Type B pancreatic cell (in vitro differentiated cells): ENCODE measurements at regions not wholly inside any gene's neighbourhood (a gene's known extent, or its start where the extent isn't known, plus 50 kb on each side); places are given as distances from the start of the nearest gene placed in this dataset.

Experiments used
- DNase-seq: peaks from one replicate; pipeline ENCODE4 v3.0.0; 2021; ENCODE audit warnings: mixed read lengths; ENCODE audit not compliant: unreplicated experiment; ENCODE audit errors: extremely low spot score
- H3K27ac Mint-ChIP-seq: 2 replicates; pipeline ENCODE4 v1.8.0; 2021; ENCODE audit warnings: mild to moderate bottlenecking, mixed read lengths
- H3K27me3 Mint-ChIP-seq: 2 replicates; pipeline ENCODE4 v1.8.0; 2021; ENCODE audit warnings: mixed read lengths
- H3K36me3 Mint-ChIP-seq: 2 replicates; pipeline ENCODE4 v1.8.0; 2021; ENCODE audit warnings: mixed read lengths
- H3K4me1 Mint-ChIP-seq: one replicate; pipeline ENCODE4 v1.8.0; 2021; ENCODE audit warnings: mixed read lengths; ENCODE audit not compliant: unreplicated experiment
- H3K4me3 Mint-ChIP-seq: 2 replicates; pipeline ENCODE4 v1.8.0; 2021; ENCODE audit warnings: mild to moderate bottlenecking, mixed read lengths
- H3K9me3 Mint-ChIP-seq: 2 replicates; pipeline ENCODE4 v1.8.0; 2021; ENCODE audit warnings: mixed read lengths
- TF ChIP-seq, protein P1 (sequence below): fragments of 200-600 bp; sonication (generic); conservative IDR thresholded peaks from 2 replicates; pipeline ENCODE4 v1.5.0; 2021; ENCODE audit warnings: antibody characterized with exemption, mild to moderate bottlenecking

DNA sequence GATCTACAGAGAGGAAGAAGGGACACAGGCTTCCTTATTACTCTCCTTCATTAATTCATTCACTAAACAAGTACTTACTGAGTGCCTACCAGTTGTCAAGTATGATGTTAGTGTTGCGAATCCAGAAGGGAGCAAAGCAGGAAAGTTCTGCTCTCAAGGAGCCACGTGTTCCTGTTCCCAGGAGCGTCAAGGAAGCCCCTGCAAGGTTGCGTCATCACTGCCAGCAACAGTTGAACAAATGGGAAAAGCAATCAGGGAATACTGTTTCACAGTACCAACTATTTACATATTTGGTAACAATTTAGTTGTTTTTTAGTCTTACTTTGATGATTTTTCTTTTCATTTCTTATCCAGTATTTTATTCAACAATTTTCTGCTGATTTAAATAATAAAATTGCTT, 310.0 kb downstream of the FOXA2 start:
- H3K9me3 Mint-ChIP-seq, result no peaks in the 10 kb centered on the region
- peaks cover 29% of the 10 kb centered on the region for H3K27me3 Mint-ChIP-seq
- H3K36me3 Mint-ChIP-seq, result no peaks in the 10 kb centered on the region
- H3K4me3 Mint-ChIP-seq, result no peak overlapping the region
- TF ChIP-seq, protein P1, sequence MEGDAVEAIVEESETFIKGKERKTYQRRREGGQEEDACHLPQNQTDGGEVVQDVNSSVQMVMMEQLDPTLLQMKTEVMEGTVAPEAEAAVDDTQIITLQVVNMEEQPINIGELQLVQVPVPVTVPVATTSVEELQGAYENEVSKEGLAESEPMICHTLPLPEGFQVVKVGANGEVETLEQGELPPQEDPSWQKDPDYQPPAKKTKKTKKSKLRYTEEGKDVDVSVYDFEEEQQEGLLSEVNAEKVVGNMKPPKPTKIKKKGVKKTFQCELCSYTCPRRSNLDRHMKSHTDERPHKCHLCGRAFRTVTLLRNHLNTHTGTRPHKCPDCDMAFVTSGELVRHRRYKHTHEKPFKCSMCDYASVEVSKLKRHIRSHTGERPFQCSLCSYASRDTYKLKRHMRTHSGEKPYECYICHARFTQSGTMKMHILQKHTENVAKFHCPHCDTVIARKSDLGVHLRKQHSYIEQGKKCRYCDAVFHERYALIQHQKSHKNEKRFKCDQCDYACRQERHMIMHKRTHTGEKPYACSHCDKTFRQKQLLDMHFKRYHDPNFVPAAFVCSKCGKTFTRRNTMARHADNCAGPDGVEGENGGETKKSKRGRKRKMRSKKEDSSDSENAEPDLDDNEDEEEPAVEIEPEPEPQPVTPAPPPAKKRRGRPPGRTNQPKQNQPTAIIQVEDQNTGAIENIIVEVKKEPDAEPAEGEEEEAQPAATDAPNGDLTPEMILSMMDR, result no peak
- no peaks in the 10 kb centered on the region for H3K4me1 Mint-ChIP-seq
- DNase-seq, result no peak
- H3K27ac Mint-ChIP-seq, result no peak overlapping the region

GRCh38 chr20:22268675-22269074, 315.7 kb downstream of the FOXA2 start:
- no peak overlapping the region for H3K4me3 Mint-ChIP-seq
- TF ChIP-seq, protein P1, result no peak
- H3K4me1 Mint-ChIP-seq, result no peaks in the 10 kb centered on the region
- peaks cover 50% of the 10 kb centered on the region for H3K27me3 Mint-ChIP-seq
- no peaks in the 10 kb centered on the region for H3K9me3 Mint-ChIP-seq
- DNase-seq, result no peak
- no peaks in the 10 kb centered on the region for H3K36me3 Mint-ChIP-seq
- no peak overlapping the region for H3K27ac Mint-ChIP-seq

DNA sequence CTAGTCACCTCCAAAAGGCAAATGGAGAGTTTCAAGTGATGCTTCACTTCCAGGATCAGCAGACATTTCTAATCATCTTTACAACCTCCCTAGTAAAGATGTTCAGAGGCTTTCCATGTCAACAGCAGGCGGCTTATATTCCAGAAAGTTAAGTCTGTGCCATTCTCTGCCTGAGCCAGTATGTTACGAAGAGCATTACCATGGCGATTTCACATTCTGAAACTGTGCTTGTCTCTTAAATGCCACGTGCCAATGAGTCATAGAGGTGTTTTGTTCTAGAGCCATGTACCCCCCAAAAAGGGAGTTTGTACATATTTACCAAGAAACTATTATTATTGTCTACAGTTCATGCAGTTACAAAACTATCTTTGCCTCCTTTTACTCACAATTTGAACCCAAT, 319.5 kb downstream of the FOXA2 start:
- H3K27me3 Mint-ChIP-seq, result peaks cover 47% of the 10 kb centered on the region
- no peaks in the 10 kb centered on the region for H3K4me1 Mint-ChIP-seq
- H3K27ac Mint-ChIP-seq, result no peak overlapping the region
- TF ChIP-seq, protein P1, result no peak
- H3K4me3 Mint-ChIP-seq, result no peak overlapping the region
- no peak for DNase-seq
- no peaks in the 10 kb centered on the region for H3K9me3 Mint-ChIP-seq
- H3K36me3 Mint-ChIP-seq, result no peaks in the 10 kb centered on the region

DNA sequence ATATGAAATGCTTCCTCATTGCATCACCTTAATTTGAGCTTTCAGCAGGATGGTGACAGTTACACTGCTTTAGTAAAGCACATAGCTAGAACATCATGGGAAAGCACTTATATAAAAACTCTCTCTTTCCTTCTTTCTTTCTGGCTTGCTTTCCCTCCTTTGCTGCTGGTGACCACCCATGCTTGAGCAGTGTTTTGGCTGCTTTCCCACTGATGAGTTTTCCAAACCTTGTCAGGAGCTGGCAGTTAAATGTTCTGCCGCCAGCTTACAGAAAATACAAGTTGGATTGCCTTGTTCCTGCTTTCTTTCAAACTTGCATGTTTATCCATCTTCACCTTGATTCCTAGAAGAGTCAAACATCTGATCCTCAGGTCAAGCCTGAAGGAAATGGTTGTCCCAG, 323.9 kb downstream of the FOXA2 start:
- Mint-ChIP-seq H3K27me3 (peaks cover 28% of the 10 kb centered on the region), H3K4me1 (no peaks in the 10 kb centered on the region), H3K36me3 (no peaks in the 10 kb centered on the region), H3K4me3 (no peak overlapping the region), H3K9me3 (no peaks in the 10 kb centered on the region), H3K27ac (no peak overlapping the region)
- DNase-seq, result no peak
- TF ChIP-seq, protein P1, result no peak

- no peak overlapping the region for H3K27ac Mint-ChIP-seq
- no peaks in the 10 kb centered on the region for H3K36me3 Mint-ChIP-seq
- no peaks in the 10 kb centered on the region for H3K4me1 Mint-ChIP-seq
- no peak for DNase-seq
- TF ChIP-seq, protein P1, result no peak
- H3K4me3 Mint-ChIP-seq, result no peak overlapping the region
- H3K27me3 Mint-ChIP-seq, result peaks cover 20% of the 10 kb centered on the region
- no peaks in the 10 kb centered on the region for H3K9me3 Mint-ChIP-seq
Observed at GRCh38 chr20:22257912-22258311, 326.5 kb downstream of the FOXA2 start.

- H3K36me3 Mint-ChIP-seq, result no peaks in the 10 kb centered on the region
- H3K4me3 Mint-ChIP-seq, result no peak overlapping the region
- H3K27me3 Mint-ChIP-seq, result peaks cover 27% of the 10 kb centered on the region
- TF ChIP-seq, protein P1, result peak; percentile 75
- H3K4me1 Mint-ChIP-seq, result no peaks in the 10 kb centered on the region
- H3K9me3 Mint-ChIP-seq, result no peaks in the 10 kb centered on the region
- H3K27ac Mint-ChIP-seq, result no peak overlapping the region
- no peak for DNase-seq
Observed at GRCh38 chr20:22248051-22248667, 336.2 kb downstream of the FOXA2 start.
